WTC11 (cell line): ENCODE measurements at regions not wholly inside any gene's neighbourhood (a gene's known extent, or its start where the extent isn't known, plus 50 kb on each side); places are given as distances from the start of the nearest gene placed in this dataset.

Experiments
- ATAC-seq: fragments of 200-7000 bp; cut with Tn5 transposase; 2 replicates; pipeline ENCODE4 v1.10.0; 2021; ENCODE audit warnings: mild to moderate bottlenecking, moderate library complexity
- CTCF ChIA-PET: fragments of 300-600 bp; sonication (Branson Sonifier 250); formaldehyde crosslinking; loops from one replicate; lab custom pipeline; 2021; ENCODE audit warnings: antibody characterized with exemption; lab: Charles Lee
- POLR2A ChIA-PET: fragments of 350-600 bp; sonication (Branson Sonifier 250); formaldehyde crosslinking; loops from one replicate; lab custom pipeline; 2021; ENCODE audit warnings: antibody characterized with exemption; lab: Charles Lee
- DNase-seq: peaks from one replicate; pipeline ENCODE4 v3.0.0; 2021; ENCODE audit warnings: low spot score
- H3K27ac Mint-ChIP-seq: 2 replicates; pipeline ENCODE4 v1.8.0; 2021; ENCODE audit warnings: mixed read lengths
- H3K27me3 Mint-ChIP-seq: 2 replicates; pipeline ENCODE4 v1.8.0; 2021; ENCODE audit warnings: low read depth, mild to moderate bottlenecking, moderate library complexity, mixed read lengths
- H3K36me3 Mint-ChIP-seq: 2 replicates; pipeline ENCODE4 v1.8.0; 2021; ENCODE audit warnings: mixed read lengths
- H3K4me1 Mint-ChIP-seq: 2 replicates; pipeline ENCODE4 v1.8.0; 2022; ENCODE audit warnings: mixed read lengths
- H3K4me3 Mint-ChIP-seq: 2 replicates; pipeline ENCODE4 v1.8.0; 2021; ENCODE audit warnings: mild to moderate bottlenecking, moderate library complexity, mixed read lengths
- H3K9me3 Mint-ChIP-seq: 2 replicates; pipeline ENCODE4 v1.8.0; 2021; ENCODE audit warnings: mixed read lengths
- ATF1 ChIP-seq: sonication (generic); formaldehyde crosslinking; IDR thresholded peaks from 2 replicates; pipeline ENCODE4 v1.8.1; 2023; ENCODE audit warnings: mild to moderate bottlenecking, moderate library complexity, missing genetic modification reagents
- CBFB ChIP-seq: sonication (generic); formaldehyde crosslinking; IDR thresholded peaks from 2 replicates; pipeline ENCODE4 v1.8.1; 2022; ENCODE audit warnings: mild to moderate bottlenecking, low read depth, missing genetic modification reagents
- CREB1 ChIP-seq: sonication (generic); formaldehyde crosslinking; IDR thresholded peaks from 2 replicates; pipeline ENCODE4 v1.8.0; 2023; ENCODE audit warnings: mild to moderate bottlenecking, missing genetic modification reagents
- EMX1 ChIP-seq: fragments of 250-450 bp; sonication (Bioruptor Pico); IDR thresholded peaks from 2 replicates; pipeline ENCODE4 v1.8.0; 2021; ENCODE audit warnings: mild to moderate bottlenecking
- ESRRA ChIP-seq: sonication (generic); formaldehyde crosslinking; IDR thresholded peaks from 2 replicates; pipeline ENCODE4 v1.8.1; 2022; ENCODE audit warnings: mild to moderate bottlenecking, missing genetic modification reagents, borderline replicate concordance
- FOXJ3 ChIP-seq: sonication (generic); formaldehyde crosslinking; IDR thresholded peaks from 2 replicates; pipeline ENCODE4 v1.9.0; 2021; ENCODE audit warnings: missing genetic modification reagents, mild to moderate bottlenecking, borderline replicate concordance
- GRHL2 ChIP-seq: fragments of 250-450 bp; sonication (Bioruptor Pico); IDR thresholded peaks from 2 replicates; pipeline ENCODE4 v1.8.0; 2022; ENCODE audit warnings: mild to moderate bottlenecking, moderate library complexity; ENCODE audit not compliant: insufficient replicate concordance, severe bottlenecking
- RELA ChIP-seq: sonication (generic); formaldehyde crosslinking; IDR thresholded peaks from 2 replicates; pipeline ENCODE4 v1.8.1; 2022; ENCODE audit warnings: missing genetic modification reagents, mild to moderate bottlenecking, borderline replicate concordance
- SMAD3 ChIP-seq: sonication (generic); formaldehyde crosslinking; IDR thresholded peaks from 2 replicates; pipeline ENCODE4 v1.8.0; 2022; ENCODE audit warnings: missing genetic modification reagents, mild to moderate bottlenecking, borderline replicate concordance
- SMAD4 ChIP-seq: sonication (generic); formaldehyde crosslinking; IDR thresholded peaks from 2 replicates; pipeline ENCODE4 v1.8.0; 2022; ENCODE audit warnings: mild to moderate bottlenecking, missing genetic modification reagents
- SOX15 ChIP-seq: fragments of 250-450 bp; sonication (Bioruptor Pico); IDR thresholded peaks from 2 replicates; pipeline ENCODE4 v1.9.0; 2021; ENCODE audit warnings: mild to moderate bottlenecking
- ZNF219 ChIP-seq: sonication (generic); formaldehyde crosslinking; IDR thresholded peaks from 2 replicates; pipeline ENCODE4 v1.8.0; 2023; ENCODE audit warnings: missing genetic modification reagents, mild to moderate bottlenecking, borderline replicate concordance
- ZNF232 ChIP-seq: sonication (generic); formaldehyde crosslinking; IDR thresholded peaks from 2 replicates; pipeline ENCODE4 v1.8.0; 2022; ENCODE audit warnings: mild to moderate bottlenecking, missing genetic modification reagents
- ZNF263 ChIP-seq: sonication (generic); formaldehyde crosslinking; IDR thresholded peaks from 2 replicates; pipeline ENCODE4 v1.8.1; 2022; ENCODE audit warnings: low read depth, mild to moderate bottlenecking, moderate library complexity, missing genetic modification reagents
- ZNF317 ChIP-seq: sonication (generic); formaldehyde crosslinking; IDR thresholded peaks from 2 replicates; pipeline ENCODE4 v1.8.1; 2023; ENCODE audit warnings: low read depth, mild to moderate bottlenecking, moderate library complexity, missing genetic modification reagents, borderline replicate concordance
- ZNF423 ChIP-seq: fragments of 250-450 bp; sonication (Bioruptor Pico); IDR thresholded peaks from 2 replicates; pipeline ENCODE4 v2.1.2; 2022; ENCODE audit warnings: mild to moderate bottlenecking, moderate library complexity
- TF ChIP-seq, protein P1 (sequence below): fragments of 250-450 bp; sonication (Bioruptor Pico); IDR thresholded peaks from 2 replicates; pipeline ENCODE4 v1.8.0; 2021; ENCODE audit warnings: mild to moderate bottlenecking
- TF ChIP-seq, protein P2 (sequence below): sonication (generic); formaldehyde crosslinking; IDR thresholded peaks from 2 replicates; pipeline ENCODE4 v1.8.0; 2022; ENCODE audit warnings: mild to moderate bottlenecking, missing genetic modification reagents
- TF ChIP-seq, protein P3 (sequence below): sonication (generic); formaldehyde crosslinking; IDR thresholded peaks from 2 replicates; pipeline ENCODE4 v1.8.0; 2023; ENCODE audit warnings: missing genetic modification reagents
- TF ChIP-seq, protein P4 (sequence below): sonication (generic); formaldehyde crosslinking; conservative IDR thresholded peaks from 2 replicates; pipeline ENCODE4 v1.8.1; 2022; ENCODE audit warnings: mild to moderate bottlenecking, missing genetic modification reagents
- TF ChIP-seq, protein P5 (sequence below): sonication (generic); formaldehyde crosslinking; IDR thresholded peaks from 2 replicates; pipeline ENCODE4 v1.8.1; 2022; ENCODE audit warnings: low read depth, missing genetic modification reagents, borderline replicate concordance

DNA sequence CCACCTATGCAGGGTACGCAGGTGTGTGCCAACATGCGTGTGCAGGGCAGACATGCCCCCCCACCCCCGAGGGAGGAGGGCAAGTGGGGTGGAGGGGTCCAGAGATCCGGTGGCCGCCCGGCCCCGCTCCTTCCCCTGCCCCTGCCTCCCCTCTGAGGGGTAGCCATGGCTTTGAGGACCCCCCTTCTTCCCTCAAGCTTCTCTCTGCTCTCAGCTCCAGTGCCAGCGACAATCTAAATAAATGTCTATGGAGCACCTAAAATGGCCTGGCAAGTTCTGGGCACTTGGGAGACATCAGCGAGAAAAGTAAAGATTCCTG lies 91.9 kb downstream of the ZFP36L2 start:
- ATAC-seq = no peak

DNA sequence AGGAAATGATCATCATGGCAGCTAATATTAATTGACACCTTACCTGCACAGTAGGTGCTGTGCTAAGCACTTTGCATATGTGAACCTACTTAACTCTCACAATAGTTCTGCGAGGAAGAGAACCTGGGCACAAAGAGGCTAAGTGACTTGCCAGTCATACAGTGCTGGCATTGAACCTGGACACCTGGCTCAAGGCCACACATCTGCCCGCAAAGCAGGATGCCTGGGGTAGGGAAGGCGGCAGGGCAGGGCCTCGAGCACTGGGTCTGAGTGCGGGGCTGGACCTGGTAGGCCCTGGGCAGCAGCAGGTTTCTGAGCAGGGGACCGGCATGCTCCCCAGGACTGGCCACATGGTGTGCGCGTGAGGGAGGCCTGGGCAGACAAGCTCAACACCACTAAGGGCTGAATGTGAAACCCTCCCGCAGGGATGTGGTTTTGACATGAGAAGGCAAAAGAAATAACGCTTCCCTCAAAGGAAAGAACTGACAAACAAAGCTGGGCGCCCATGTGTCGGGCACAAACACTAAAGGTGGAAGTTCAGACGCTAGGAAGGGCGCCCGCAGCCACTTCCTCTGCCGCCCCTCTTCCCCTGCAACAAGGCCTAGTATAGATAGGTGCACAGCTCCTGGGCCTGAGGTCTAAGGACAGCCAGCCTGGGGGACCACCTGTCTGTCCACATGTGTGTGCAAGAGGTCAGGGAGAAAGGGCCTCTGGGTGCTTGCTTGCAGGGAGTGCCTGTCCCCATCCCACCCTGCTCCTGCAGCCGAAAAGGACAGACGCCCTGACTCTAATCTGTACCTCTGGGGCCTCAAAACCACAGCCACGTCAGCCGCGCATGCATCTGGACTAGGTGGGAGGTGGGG lies 92.5 kb downstream of the ZFP36L2 start:
- no peaks in the 10 kb centered on the region for H3K36me3 Mint-ChIP-seq
- ChIA-PET POLR2A (no interaction called here), CTCF (interaction anchor here (0.7 to 5.3 kb wide), 4 partner anchors 58 to 351 kb away, joined by 3 to 31 read pairs (median 7); partner anchors contain the start of gene ZFP36L2)
- TF ChIP-seq CREB1 (CRISPR knock-in tag) = no peak
- TF ChIP-seq, protein P1, sequence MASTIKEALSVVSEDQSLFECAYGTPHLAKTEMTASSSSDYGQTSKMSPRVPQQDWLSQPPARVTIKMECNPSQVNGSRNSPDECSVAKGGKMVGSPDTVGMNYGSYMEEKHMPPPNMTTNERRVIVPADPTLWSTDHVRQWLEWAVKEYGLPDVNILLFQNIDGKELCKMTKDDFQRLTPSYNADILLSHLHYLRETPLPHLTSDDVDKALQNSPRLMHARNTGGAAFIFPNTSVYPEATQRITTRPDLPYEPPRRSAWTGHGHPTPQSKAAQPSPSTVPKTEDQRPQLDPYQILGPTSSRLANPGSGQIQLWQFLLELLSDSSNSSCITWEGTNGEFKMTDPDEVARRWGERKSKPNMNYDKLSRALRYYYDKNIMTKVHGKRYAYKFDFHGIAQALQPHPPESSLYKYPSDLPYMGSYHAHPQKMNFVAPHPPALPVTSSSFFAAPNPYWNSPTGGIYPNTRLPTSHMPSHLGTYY (CRISPR knock-in tag) = no peak
- TF ChIP-seq, protein P2, sequence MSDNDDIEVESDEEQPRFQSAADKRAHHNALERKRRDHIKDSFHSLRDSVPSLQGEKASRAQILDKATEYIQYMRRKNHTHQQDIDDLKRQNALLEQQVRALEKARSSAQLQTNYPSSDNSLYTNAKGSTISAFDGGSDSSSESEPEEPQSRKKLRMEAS = peak; percentile 38; the same call in 1 of the 2 replicates
- 0 out of 2 replicates have a peak, but pooled peaks have one; percentile 17 for TF ChIP-seq ZNF423 (CRISPR knock-in tag)
- TF ChIP-seq SOX15 (CRISPR knock-in tag) = no peak
- no peak for TF ChIP-seq ZNF317 (CRISPR knock-in tag)
- no peak overlapping the region for H3K4me3 Mint-ChIP-seq
- ATAC-seq (no peak), DNase-seq (no peak)
- peak overlapping the region; percentile 36; the same call in 1 of the 2 replicates for H3K27ac Mint-ChIP-seq
- H3K27me3 Mint-ChIP-seq = no peaks in the 10 kb centered on the region
- H3K4me1 Mint-ChIP-seq = peaks cover 46% of the 10 kb centered on the region
- no peaks in the 10 kb centered on the region for H3K9me3 Mint-ChIP-seq

More for the DNA sequence above, 91.9 kb downstream of the ZFP36L2 start:
- Mint-ChIP-seq H3K4me1 (peaks cover 44% of the 10 kb centered on the region), H3K27ac (no peak overlapping the region), H3K4me3 (no peak overlapping the region), H3K27me3 (no peaks in the 10 kb centered on the region), H3K36me3 (no peaks in the 10 kb centered on the region), H3K9me3 (no peaks in the 10 kb centered on the region)
- CTCF ChIA-PET = interaction anchor here (0.6 to 5.3 kb wide), 5 partner anchors 21 to 340 kb away, joined by 4 to 31 read pairs (median 5); partner anchors contain the start of gene ZFP36L2
- POLR2A ChIA-PET = interaction anchor here (0.6 kb wide), 2 partner anchors 33 to 375 kb away, joined by 3 to 5 read pairs; no protein-coding TSS in a partner anchor
- TF ChIP-seq, protein P3, sequence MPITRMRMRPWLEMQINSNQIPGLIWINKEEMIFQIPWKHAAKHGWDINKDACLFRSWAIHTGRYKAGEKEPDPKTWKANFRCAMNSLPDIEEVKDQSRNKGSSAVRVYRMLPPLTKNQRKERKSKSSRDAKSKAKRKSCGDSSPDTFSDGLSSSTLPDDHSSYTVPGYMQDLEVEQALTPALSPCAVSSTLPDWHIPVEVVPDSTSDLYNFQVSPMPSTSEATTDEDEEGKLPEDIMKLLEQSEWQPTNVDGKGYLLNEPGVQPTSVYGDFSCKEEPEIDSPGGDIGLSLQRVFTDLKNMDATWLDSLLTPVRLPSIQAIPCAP (CRISPR knock-in tag) = no peak
- TF ChIP-seq SMAD4 (CRISPR knock-in tag) (no peak), FOXJ3 (CRISPR knock-in tag) (no peak), ESRRA (CRISPR knock-in tag) (no peak), ZNF317 (CRISPR knock-in tag) (no peak), GRHL2 (no peak), EMX1 (CRISPR knock-in tag) (no peak), RELA (CRISPR knock-in tag) (no peak), ZNF232 (no peak), ZNF263 (CRISPR knock-in tag) (no peak), SMAD3 (CRISPR knock-in tag) (no peak), ZNF219 (CRISPR knock-in tag) (no peak), ATF1 (CRISPR knock-in tag) (no peak), CBFB (CRISPR knock-in tag) (no peak)
- TF ChIP-seq, protein P4, sequence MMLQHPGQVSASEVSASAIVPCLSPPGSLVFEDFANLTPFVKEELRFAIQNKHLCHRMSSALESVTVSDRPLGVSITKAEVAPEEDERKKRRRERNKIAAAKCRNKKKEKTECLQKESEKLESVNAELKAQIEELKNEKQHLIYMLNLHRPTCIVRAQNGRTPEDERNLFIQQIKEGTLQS (CRISPR knock-in tag) = no peak
- TF ChIP-seq, protein P1 (CRISPR knock-in tag) = no peak
- TF ChIP-seq, protein P5, sequence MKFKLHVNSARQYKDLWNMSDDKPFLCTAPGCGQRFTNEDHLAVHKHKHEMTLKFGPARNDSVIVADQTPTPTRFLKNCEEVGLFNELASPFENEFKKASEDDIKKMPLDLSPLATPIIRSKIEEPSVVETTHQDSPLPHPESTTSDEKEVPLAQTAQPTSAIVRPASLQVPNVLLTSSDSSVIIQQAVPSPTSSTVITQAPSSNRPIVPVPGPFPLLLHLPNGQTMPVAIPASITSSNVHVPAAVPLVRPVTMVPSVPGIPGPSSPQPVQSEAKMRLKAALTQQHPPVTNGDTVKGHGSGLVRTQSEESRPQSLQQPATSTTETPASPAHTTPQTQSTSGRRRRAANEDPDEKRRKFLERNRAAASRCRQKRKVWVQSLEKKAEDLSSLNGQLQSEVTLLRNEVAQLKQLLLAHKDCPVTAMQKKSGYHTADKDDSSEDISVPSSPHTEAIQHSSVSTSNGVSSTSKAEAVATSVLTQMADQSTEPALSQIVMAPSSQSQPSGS = no peak
- DNase-seq = no peak
